ENCODE measurements at regions not wholly inside any gene's neighbourhood (a gene's known extent, or its start where the extent isn't known, plus 50 kb on each side); places are given as distances from the start of the nearest gene placed in this dataset.
A peak's percentile ranks its signal among the peaks of the same experiment; 100 is the strongest.
"Not testable (repeated sequence)": the region's sequence is repeated elsewhere in the genome, so short reads cannot be mapped to it uniquely, and the experiment has no call there.

GRCh38 chr4:65265526-65265925 is 404.8 kb downstream of the EPHA5 start:
- DNase-seq, result no peak

GRCh38 chr4:65259296-65259695 is 411.0 kb downstream of the EPHA5 start:
- DNase-seq, result no peak

DNA sequence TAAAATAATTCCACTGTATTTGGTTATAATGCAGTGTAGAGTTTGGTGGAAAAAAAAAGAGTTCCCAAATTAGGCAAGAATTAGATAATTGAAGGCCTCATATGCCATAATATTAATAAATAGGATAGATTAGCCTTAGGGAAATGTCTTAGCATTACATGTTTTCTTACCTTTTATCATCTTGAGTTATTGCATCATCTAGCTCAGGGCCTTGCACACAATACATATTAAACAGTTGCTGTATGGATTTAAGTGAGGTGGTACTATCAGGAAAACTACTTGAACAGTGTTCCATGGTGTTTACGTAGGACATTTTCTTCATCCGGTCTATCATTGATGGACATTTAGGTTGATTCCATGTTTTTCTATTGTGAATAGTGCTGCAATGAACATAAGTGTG is 419.4 kb downstream of the EPHA5 start:
- no peak for DNase-seq

- no peak for DNase-seq
Measured at GRCh38 chr4:65249111-65249510, 421.2 kb downstream of the EPHA5 start.

- no peak for DNase-seq
Measured at GRCh38 chr4:65242156-65242846, 428.0 kb downstream of the EPHA5 start.

DNA sequence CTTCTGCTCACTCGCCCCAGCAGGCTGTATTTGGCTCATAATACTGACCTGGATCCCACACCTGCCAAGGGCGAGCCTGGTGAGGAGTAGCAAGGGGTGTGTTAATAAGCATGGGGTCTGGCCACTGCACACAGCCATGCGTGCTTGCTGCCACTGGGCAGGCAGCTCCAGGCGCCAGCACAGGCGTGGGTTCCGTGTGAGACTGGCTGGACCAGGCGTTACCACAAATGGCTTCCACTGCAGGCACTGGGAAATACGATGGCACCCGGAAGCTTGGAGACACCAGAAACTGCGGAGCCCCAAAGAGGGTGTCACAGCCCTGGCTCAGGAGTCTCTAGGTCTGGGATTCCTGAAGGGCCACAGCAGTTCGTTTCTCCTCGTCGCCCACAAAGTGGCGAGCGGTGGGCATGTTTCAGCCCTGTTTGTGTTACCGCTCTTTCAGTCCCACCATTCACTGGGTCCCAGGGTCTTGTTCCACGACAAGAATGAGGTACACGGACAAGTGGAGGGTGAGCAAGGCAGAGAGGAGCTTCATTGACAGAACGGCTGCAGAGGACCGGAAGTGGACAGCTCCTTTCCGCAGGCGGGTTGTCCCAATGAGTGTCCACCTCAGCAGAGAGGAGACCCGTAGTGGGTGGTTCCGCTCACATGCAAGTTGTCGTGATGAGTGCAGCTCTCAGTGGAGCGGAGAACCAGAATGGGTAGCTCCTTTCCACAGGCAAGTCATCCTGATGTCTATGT is 428.9 kb downstream of the EPHA5 start:
- peak; percentile 29 for DNase-seq

DNA sequence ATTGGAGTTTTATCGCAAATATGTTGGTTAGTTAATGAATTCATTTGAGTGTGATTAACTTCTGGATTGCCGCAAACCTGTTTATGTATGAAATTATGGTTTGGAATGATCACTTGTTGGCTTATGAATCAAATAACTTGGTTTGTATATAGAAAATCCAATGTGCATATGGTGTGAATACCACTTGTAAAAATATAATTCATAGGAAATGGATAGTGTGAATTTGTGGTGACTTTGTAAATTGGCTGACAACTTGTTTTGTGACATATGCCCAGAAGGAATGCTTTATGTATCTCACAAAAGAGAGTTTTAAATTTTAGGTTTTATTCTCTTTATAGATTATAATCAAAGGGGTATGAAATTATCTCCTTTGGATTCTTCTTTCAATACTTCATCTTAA is 436.2 kb downstream of the EPHA5 start:
- no peak for DNase-seq

DNA sequence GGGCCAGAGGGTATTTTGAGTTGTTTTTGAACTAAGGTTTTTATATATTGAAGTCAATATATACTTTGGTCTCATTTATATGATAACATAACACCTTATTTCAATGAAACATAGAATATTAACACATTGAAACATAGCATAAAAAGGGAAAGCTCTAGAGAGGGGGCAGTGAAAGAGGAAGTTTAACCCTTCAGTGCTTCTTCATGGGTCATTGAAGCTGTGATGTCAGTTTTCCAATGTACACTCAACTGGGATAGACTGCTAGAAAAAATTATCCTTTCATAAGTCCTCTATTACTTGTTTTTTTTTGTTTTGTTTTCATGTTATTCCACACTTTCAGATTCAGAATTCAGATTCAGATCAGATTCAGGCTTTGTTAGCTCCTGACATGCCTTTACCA is 442.7 kb downstream of the EPHA5 start:
- no peak for DNase-seq

DNA sequence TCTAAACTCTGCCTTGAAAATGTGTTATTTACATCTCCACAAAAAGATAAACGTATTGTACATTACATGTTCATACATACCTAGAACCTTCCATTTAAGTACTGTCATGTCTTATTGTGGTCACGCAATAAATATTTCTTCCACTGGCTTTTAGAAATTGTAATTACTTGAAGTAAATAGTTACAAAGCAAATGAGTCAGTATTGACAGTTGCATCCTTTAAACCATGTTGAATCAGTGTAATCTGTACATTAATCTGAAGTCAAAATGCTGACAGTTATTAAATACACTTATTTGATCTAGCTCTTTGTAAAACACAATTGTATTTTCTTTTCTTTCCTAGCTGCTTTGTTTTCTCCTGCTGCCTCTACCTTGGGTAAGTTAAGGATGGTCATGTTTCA is 446.7 kb downstream of the EPHA5 start:
- no peak for DNase-seq

DNA sequence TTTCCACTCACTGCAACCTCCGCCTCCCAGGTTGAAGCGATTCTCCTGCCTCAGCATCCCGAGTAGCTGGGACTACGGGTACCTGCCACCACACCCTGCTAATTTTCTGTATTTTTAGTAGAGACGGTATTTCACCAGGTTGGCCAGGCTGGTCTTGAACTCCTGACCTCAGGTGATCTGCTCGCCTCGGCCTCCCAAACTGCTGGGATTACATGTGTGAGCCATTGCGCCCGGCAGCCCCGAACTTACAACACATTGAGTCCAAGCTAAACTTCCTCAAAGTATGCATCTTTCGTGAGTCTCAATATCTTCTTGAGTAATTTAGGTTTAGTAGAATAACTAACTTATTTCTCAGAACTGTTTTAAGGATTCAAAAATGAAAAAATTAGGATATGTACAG is 447.2 kb downstream of the EPHA5 start:
- not testable (repeated sequence) for DNase-seq

- DNase-seq, result no peak
Measured at GRCh38 chr4:65217179-65217578, 453.1 kb downstream of the EPHA5 start.

- no peak for DNase-seq
Measured at GRCh38 chr4:65202853-65203236, 467.4 kb downstream of the EPHA5 start.

GRCh38 chr4:65202165-65202852 is 468.0 kb downstream of the EPHA5 start:
- DNase-seq, result no peak

GRCh38 chr4:65195666-65196065 is 474.6 kb downstream of the EPHA5 start:
- DNase-seq, result no peak

DNA sequence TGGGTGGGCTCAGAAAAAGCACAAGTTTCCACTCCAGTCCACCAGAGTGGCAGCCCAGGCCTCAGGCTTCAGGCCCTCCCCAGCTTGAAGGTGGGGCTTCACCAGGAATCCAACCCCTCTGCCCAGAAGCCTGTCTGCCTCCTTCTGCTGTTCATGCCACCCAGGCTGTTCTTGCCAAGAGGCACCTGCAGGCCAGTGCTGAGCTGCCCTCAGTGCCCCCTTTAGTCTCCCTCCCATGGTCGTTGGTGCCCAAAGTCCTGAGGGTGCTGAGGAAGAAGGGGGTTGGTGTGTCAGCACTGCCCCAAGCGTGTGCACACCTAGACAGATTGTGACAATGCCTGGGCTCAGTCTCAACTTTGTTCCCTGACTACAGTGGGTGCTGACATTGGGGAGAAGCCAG is 475.3 kb downstream of the EPHA5 start:
- DNase-seq, result no peak

DNA sequence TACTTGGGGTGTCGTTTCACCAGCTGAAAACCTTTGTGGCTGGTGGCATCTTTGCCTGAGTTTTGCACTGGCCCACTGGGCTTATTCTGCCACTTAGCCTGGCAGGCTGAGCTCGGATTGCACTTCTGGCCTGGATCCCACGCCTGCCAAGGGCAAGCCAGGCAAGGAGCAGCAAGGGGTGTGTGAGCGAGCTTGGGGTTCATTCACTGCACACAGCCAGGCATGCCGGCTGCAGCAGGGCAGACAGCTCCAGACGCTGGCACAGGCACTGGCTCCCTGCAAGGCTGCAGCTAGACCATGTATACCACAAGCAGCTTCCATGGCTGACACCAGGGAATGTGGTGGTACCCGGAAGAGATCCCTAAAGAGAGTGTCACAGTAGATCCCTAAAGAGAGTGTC is 476.3 kb downstream of the EPHA5 start:
- DNase-seq, result no peak

GRCh38 chr4:65190780-65191179 is 479.5 kb downstream of the EPHA5 start:
- no peak for DNase-seq

GRCh38 chr4:65175585-65175984 is 494.7 kb downstream of the EPHA5 start:
- no peak for DNase-seq

DNA sequence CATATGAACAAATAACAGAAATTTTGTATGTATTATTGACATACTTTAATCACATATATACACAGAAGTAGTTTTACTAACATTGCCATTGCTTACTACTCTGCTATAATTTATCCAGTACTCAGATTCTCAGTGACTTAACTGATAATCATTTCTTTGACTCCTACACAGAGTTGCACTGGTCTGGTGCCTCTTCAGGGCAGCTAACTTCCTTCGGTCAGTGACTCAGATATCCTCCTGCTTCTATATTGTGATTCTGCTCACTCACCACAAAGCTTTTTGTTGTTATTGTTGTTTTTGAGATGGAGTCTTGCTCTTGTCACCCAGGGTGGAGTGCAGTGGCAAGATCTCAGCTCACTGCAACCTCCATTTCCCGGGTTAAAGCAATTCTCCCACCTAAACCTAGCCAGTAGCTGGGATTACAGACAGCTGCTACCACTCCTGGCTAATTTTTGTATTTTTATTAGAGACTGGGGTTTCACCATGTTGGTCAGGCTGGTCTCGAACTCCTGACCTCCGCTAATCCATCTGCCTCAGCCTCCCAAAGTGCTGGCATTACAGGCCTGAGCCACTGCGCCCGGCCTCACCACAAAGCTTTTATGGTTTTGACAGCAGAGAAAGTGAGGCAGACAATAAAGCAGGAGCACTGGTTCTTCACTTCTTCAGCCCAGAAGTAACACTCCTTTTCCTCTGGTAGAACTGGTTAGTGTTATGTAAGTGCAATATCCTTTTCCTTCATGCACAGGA is 499.3 kb downstream of the EPHA5 start:
- DNase-seq, result no peak

DNA sequence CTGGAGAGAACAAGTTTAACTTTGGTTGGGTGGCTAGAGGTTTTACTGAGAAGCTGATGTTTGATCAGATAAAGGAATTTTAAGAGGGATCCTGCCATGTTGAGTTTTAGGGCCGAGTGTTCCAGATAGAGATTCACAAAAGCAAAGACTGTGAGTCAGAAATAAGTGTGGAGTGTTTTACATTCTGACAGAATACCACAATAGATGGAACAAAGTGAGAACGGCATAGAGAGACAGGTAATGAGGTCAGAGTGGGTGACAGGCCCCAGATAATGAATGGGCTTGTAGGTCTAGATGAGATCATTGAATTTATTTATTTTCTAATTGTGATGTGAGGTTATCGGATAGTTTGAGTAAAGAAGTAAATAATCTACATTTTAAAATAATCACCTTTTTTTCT is 502.6 kb downstream of the EPHA5 start:
- DNase-seq, result no peak

GRCh38 chr4:65152205-65152604 is 518.1 kb downstream of the EPHA5 start:
- no peak for DNase-seq

DNA sequence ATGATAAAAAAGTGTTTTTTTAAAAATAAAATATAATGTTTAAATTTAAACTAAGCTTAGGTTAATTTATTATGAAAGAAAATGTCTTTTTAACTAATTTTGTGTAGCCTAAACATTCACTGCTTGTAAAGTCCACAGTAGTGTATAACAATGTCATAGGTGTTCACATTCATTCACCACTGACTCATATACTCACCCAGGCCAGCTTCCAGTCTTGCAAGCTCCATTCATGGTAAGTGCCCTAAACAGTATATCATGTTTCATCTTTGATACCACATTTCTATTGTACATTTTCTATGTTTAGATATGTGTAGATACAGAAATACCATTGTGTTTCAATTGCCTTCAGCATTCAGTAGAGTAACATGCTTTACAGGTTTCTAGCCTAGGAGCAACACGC is 530.3 kb downstream of the EPHA5 start:
- no peak for DNase-seq

DNA sequence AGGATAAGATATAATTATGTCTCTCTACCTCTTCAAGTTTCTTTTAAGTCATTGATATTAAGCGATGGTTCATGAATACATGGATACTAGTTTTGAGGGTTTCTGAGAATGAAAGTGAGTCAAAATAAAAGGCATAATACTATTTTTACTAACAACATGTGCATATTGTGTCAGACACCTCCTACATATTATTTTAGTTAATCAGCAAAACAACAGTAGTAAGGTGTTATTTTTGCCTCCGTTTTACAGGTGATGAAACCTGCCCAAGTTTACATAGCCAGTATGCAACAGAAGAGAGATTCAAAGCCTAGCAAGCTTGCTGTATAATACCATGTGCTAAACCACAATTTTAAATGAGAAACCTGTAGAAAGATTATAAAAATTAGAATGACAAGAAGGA is 544.1 kb downstream of the EPHA5 start:
- DNase-seq, result no peak

GRCh38 chr4:65120287-65120686 is 550.0 kb downstream of the EPHA5 start:
- DNase-seq, result no peak

All from NCI-H1417 treated with DMSO at 0.1 percent for 48 hours (cell line).